ENCODE measurements at regions not wholly inside any gene's neighbourhood (a gene's known extent, or its start where the extent isn't known, plus 50 kb on each side); places are given as distances from the start of the nearest gene placed in this dataset.

- TF ChIP-seq CTCF (IDR thresholded peaks at IDR 0.05): no peak
- no peak for TF ChIP-seq EP300 (IDR thresholded peaks at IDR 0.05)
Measured at GRCh38 chr3:73787620-73788019, 162.9 kb upstream of the PDZRN3 start.
